Testis (tissue), 2 donors: ENCODE measurements at regions not wholly inside any gene's neighbourhood (a gene's known extent, or its start where the extent isn't known, plus 50 kb on each side); places are given as distances from the start of the nearest gene placed in this dataset.

Experiments used
- CTCF ChIP-seq, 3 experiments: fragments of 450-650 bp in 2 of 3; fragments of 200-600 bp in 1 of 3; sonication (generic) in 1 of 3; IDR thresholded peaks; one replicate each; pipeline ENCODE4 v1.5.1; 2016 to 2019; ENCODE audit warnings: antibody characterized with exemption in 3 of 3, mild to moderate bottlenecking in 2 of 3, moderate library complexity in 1 of 3
- POLR2A ChIP-seq: fragments of 450-650 bp; IDR thresholded peaks from one replicate; pipeline ENCODE4 v1.6.1; 2017; ENCODE audit warnings: antibody characterized with exemption, mild to moderate bottlenecking, moderate library complexity

- no peak for TF ChIP-seq CTCF (IDR thresholded peaks at IDR 0.05)
- no peak for TF ChIP-seq POLR2A
These were observed 216.9 kb upstream of the LRP1B start for GRCh38 chr2:142347751-142348150.
